ENCODE measurements at regions not wholly inside any gene's neighbourhood (a gene's known extent, or its start where the extent isn't known, plus 50 kb on each side); places are given as distances from the start of the nearest gene placed in this dataset.

DNA sequence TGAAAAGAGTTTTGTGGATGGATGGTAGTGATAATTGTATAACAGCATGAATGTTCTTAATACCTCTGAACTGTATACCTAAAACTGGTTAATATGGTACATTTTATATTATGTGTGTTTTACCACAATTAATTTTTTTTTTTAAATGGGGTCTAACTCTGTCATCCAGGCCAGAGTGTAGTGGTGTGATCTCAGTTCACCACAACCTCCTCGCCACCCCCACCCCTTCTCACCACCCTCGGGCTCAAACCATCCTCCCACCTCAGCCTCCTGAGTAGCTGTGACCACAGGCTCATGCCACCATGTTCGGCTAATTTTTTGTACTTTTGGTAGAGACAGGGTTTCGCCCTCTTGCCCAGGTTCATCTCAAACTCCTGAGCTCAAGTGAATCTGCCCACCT is 123.2 kb downstream of the CDRT15L2 start:
- CTCF ChIA-PET (ENCODE audit: low intra/inter-chr PET ratio), result no interaction called here
- no peak for TF ChIP-seq NR1H2 (CRISPR knock-in tag; IDR thresholded peaks at IDR 0.05)
- no peak for TF ChIP-seq FOXK2 (conservative IDR thresholded peaks at IDR 0.05 in 1 of 2, IDR thresholded peaks at IDR 0.05 in 1 of 2; ENCODE audit: low read depth in 2 of 2)
- no peak for TF ChIP-seq SETDB1 (IDR thresholded peaks at IDR 0.05; ENCODE audit: low read length)
- TF ChIP-seq ID3 (CRISPR knock-in tag; IDR thresholded peaks at IDR 0.05), result no peak
- TF ChIP-seq ID3 (tag; IDR thresholded peaks at IDR 0.05), result no peak
- TF ChIP-seq NFE2L1 (tag; IDR thresholded peaks at IDR 0.05; ENCODE audit: borderline replicate concordance, low read depth), result no peak
- no peak for TF ChIP-seq FOXJ3 (CRISPR knock-in tag; IDR thresholded peaks at IDR 0.05)
- no peak for TF ChIP-seq SIX5 (IDR thresholded peaks at IDR 0.05; ENCODE audit: borderline replicate concordance in 1 of 2, insufficient read depth in 1 of 2, low read depth in 1 of 2, low read length in 2 of 2)
- in situ Hi-C loops (cut with MboI), result no loop called here

More for the DNA sequence above, 123.2 kb downstream of the CDRT15L2 start:
- H3K4me3 ChIP-seq, result no peak overlapping the region
- no peak overlapping the region for H2AFZ ChIP-seq (ENCODE audit: low read depth, low read length)
- no peak overlapping the region for H3K9ac ChIP-seq (ENCODE audit: insufficient read depth in 1 of 2, low read depth in 2 of 2, low read length in 2 of 2)
- ATAC-seq (no peak), FAIRE-seq (no peak), DNase-seq (ENCODE audit: extremely low read depth in 1 of 4, low spot score in 3 of 4) (no peak)
- WGBS (ENCODE audit: insufficient coverage, low coverage, missing lambda C conversion rate), result 6% methylated on average over 4 of the region's 4 CpGs
- no peaks in the 10 kb centered on the region for H4K20me1 ChIP-seq (replicated peaks; ENCODE audit: control insufficient read depth, insufficient read depth, low read length)
- no peaks in the 10 kb centered on the region for H3K9me1 ChIP-seq (ENCODE audit: control insufficient read depth, insufficient read depth, low read length)
- BruUV-seq (replicated peaks), result no TSS peak
- H3K4me2 ChIP-seq (ENCODE audit: insufficient read depth, low read length), result no peak overlapping the region
- POLR2A ChIA-PET, result no interaction called here
- intact Hi-C loops (cut with micrococcal nuclease), result no loop called here
- no peaks in the 10 kb centered on the region for H3K9me3 ChIP-seq (replicated peaks; ENCODE audit: control insufficient read depth, insufficient read depth, low read depth, low read length)
- no peaks in the 10 kb centered on the region for H3K36me3 ChIP-seq (ENCODE audit: control insufficient read depth, insufficient read depth, low read length)
- no peaks in the 10 kb centered on the region for H3K4me1 ChIP-seq (replicated peaks in 1 of 2; ENCODE audit: control insufficient read depth in 2 of 2, insufficient read depth in 2 of 2, low read length in 2 of 2)
- no peak overlapping the region for H3K27ac ChIP-seq (ENCODE audit: extremely low read depth, low read depth, low read length)
- H3K27me3 ChIP-seq (ENCODE audit: control insufficient read depth in 2 of 2, insufficient read depth in 2 of 2, low read length in 2 of 2), result peaks cover 0 to 4% of the 10 kb centered on the region in 2 experiments; a peak in 1 of 5 replicates
- H3K79me2 ChIP-seq (ENCODE audit: control insufficient read depth, insufficient read depth, low read length), result no peaks in the 10 kb centered on the region
